MCF 10A (cell line): ENCODE measurements at regions not wholly inside any gene's neighbourhood (a gene's known extent, or its start where the extent isn't known, plus 50 kb on each side); places are given as distances from the start of the nearest gene placed in this dataset.

Experiments
- BruUV-seq: library from RNA; stranded (reverse); fragments of 400-500 nt; replicated peaks from 2 replicates; lab custom pipeline; 2021; lab: Mats Ljungman, UMichigan
- CTCF ChIA-PET: fragments of 300-600 bp; sonication (Branson Sonifier 250); formaldehyde crosslinking; extraction: SDS; loops from one replicate; lab custom pipeline; 2021; ENCODE audit warnings: antibody characterized with exemption, inconsistent platforms; lab: Yijun Ruan, JAX
- POLR2A ChIA-PET: fragments of 300-600, 350-650 bp; sonication (Branson Sonifier 250); formaldehyde crosslinking; extraction: SDS; loops from one replicate; lab custom pipeline; 2020; ENCODE audit warnings: antibody characterized with exemption, inconsistent platforms; lab: Yijun Ruan, JAX
- DNase-seq: peaks from one replicate; pipeline ENCODE4 v3.0.0-alpha.2; 2018; ENCODE audit not compliant: unreplicated experiment
- H3K27ac Mint-ChIP-seq: one replicate; pipeline ENCODE4 v1.8.0; 2022; ENCODE audit warnings: mild to moderate bottlenecking, low read depth, mixed read lengths; ENCODE audit not compliant: unreplicated experiment
- H3K27me3 Mint-ChIP-seq: one replicate; pipeline ENCODE4 v1.8.0; 2022; ENCODE audit warnings: mixed read lengths; ENCODE audit not compliant: insufficient read depth, unreplicated experiment
- H3K36me3 Mint-ChIP-seq: one replicate; pipeline ENCODE4 v1.8.0; 2022; ENCODE audit warnings: mild to moderate bottlenecking, moderate library complexity, mixed read lengths; ENCODE audit not compliant: insufficient read depth, unreplicated experiment
- H3K4me1 Mint-ChIP-seq: one replicate; pipeline ENCODE4 v1.8.0; 2022; ENCODE audit warnings: mixed read lengths; ENCODE audit not compliant: insufficient read depth, unreplicated experiment
- H3K4me3 Mint-ChIP-seq: one replicate; pipeline ENCODE4 v1.8.0; 2022; ENCODE audit warnings: mild to moderate bottlenecking, moderate library complexity, mixed read lengths; ENCODE audit not compliant: unreplicated experiment
- H3K9me3 Mint-ChIP-seq: one replicate; pipeline ENCODE4 v1.8.0; 2022; ENCODE audit warnings: mixed read lengths; ENCODE audit not compliant: unreplicated experiment
- CTCF ChIP-seq: fragments of 200-600 bp; IDR thresholded peaks from one replicate; pipeline ENCODE4 v1.8.0; 2022; ENCODE audit warnings: antibody characterized with exemption, mild to moderate bottlenecking; ENCODE audit not compliant: unreplicated experiment
- intact Hi-C: fragments of 100-400 bp; cut with micrococcal nuclease; formaldehyde crosslinking; loops from 2 replicates; pipeline ENCODE4 v1.14.1; 2022

DNA sequence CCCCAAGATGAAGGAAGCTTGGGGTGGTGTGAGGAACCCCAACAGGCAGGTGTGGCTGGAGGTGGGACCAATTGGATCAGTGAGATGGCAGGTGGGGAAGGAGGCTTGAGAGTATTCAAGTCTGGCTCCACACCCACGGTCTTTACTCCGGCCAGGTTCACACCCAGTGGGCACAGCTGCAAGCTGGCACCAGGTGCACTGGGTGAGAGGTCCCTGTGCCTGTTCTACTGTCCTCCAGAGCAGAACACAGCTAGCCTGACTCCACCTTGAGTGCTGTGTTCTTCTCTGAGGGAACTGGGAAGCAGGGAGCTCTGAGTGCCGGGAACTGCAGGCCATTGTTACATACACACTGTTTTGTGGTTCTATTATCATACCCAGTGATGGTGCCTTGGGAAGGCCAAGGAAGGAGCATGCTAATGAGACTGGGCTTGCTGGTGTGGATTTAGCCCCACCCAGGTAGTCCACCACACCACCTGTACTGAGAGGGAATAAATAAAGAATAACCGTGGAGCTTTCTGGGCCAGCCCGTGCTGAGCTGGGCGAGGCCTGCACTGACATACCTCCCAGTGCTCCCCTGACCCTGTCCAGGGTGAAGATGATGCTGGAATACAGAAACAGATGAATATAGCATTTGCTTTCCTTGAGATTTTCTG is 93.4 kb downstream of the ABHD5 start:
- no peaks in the 10 kb centered on the region for H3K4me1 Mint-ChIP-seq

DNA sequence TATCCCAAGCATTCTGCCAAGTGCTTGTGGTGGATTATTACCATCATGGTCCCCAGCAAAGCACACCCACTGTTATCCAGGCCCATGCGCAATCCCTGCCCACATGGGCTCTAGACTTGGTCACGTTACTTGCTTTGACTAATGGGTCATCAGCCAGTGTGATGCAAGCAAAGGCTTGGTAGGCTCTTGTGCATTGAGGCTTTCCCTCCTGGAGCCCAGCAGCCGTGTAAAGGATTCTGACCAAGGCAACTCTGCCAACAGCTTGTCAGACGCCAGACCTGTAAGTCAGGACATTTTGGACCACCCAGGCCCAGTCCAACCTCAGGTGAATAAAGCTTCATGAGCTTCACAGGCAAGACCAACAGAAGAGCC is 93.9 kb downstream of the ABHD5 start:
- POLR2A ChIA-PET = no interaction called here
- Mint-ChIP-seq H3K27me3 (no peaks in the 10 kb centered on the region), H3K4me1 (no peaks in the 10 kb centered on the region), H3K36me3 (no peaks in the 10 kb centered on the region), H3K9me3 (no peaks in the 10 kb centered on the region), H3K27ac (no peak overlapping the region), H3K4me3 (no peak overlapping the region)
- intact Hi-C loops = no loop called here
- CTCF ChIA-PET = no interaction called here
- DNase-seq = no peak
- no peak for TF ChIP-seq CTCF
- no TSS peak for BruUV-seq

More for the DNA sequence above, 93.4 kb downstream of the ABHD5 start:
- no peak for TF ChIP-seq CTCF
- ChIA-PET POLR2A (no interaction called here), CTCF (no interaction called here)
- no peak overlapping the region for H3K27ac Mint-ChIP-seq
- no peaks in the 10 kb centered on the region for H3K36me3 Mint-ChIP-seq
- H3K9me3 Mint-ChIP-seq = no peaks in the 10 kb centered on the region
- intact Hi-C loops = no loop called here
- no peak for DNase-seq
- BruUV-seq = no TSS peak
- no peak overlapping the region for H3K4me3 Mint-ChIP-seq
- no peaks in the 10 kb centered on the region for H3K27me3 Mint-ChIP-seq

GRCh38 chr3:43785551-43785950 is 94.8 kb downstream of the ABHD5 start:
- Mint-ChIP-seq H3K9me3 (no peaks in the 10 kb centered on the region), H3K4me1 (no peaks in the 10 kb centered on the region), H3K27ac (no peak overlapping the region), H3K27me3 (no peaks in the 10 kb centered on the region), H3K36me3 (no peaks in the 10 kb centered on the region), H3K4me3 (no peak overlapping the region)
- DNase-seq = no peak
- no peak for TF ChIP-seq CTCF
- no TSS peak for BruUV-seq
- POLR2A ChIA-PET = no interaction called here
- intact Hi-C loops = no loop called here
- CTCF ChIA-PET = interaction anchor here (0.7 kb wide), 1 partner anchor 78 kb away, joined by 3 read pairs; no protein-coding TSS in a partner anchor

DNA sequence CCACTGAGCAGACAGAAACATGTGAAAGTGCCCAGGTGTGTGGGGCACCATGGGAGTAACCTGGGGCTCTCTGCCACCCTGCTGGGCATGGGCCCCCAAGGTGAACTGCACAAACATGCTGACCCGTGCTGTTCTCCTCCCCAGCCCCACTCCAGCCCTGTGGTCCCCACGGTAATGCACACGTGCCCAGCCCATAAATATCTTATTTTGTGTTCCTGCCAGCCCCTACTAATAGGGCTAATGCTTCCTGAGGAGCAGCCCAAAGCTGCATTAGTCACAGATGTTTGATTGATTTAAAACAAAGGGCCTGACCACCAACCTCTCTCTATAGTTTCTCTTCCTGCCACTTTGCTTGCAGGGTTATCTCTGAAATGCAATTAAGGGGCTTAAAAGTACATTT is 95.4 kb downstream of the ABHD5 start:
- CTCF ChIA-PET = interaction anchor here (0.7 to 1.0 kb wide), 2 partner anchors 15 to 77 kb away, joined by 3 read pairs; no protein-coding TSS in a partner anchor
- Mint-ChIP-seq H3K4me3 (no peak overlapping the region), H3K36me3 (no peaks in the 10 kb centered on the region)

More for the DNA sequence above, 95.4 kb downstream of the ABHD5 start:
- BruUV-seq = no TSS peak
- Mint-ChIP-seq H3K4me1 (no peaks in the 10 kb centered on the region), H3K9me3 (no peaks in the 10 kb centered on the region), H3K27ac (no peak overlapping the region), H3K27me3 (no peaks in the 10 kb centered on the region)
- POLR2A ChIA-PET = no interaction called here
- intact Hi-C loops = no loop called here
- DNase-seq = no peak
- TF ChIP-seq CTCF = no peak
